Heart right ventricle (tissue), 16 donors: ENCODE measurements at regions not wholly inside any gene's neighbourhood (a gene's known extent, or its start where the extent isn't known, plus 50 kb on each side); places are given as distances from the start of the nearest gene placed in this dataset.

Source experiments
- ATAC-seq, 8 donors: fragments of 200-7000 bp; cut with Tn5 transposase; one replicate each; pipeline ENCODE4 v1.9.1; 2020; ENCODE audit warnings: mild to moderate bottlenecking in 8 of 8, moderate library complexity in 8 of 8, moderate number of reproducible peaks in 1 of 8
- DNase-seq, 2 donors: peaks; one replicate each; pipeline ENCODE4 v3.0.0-alpha.2; 2020
- H3K27ac ChIP-seq, 10 donors: fragments of 200-600 bp; sonication (generic) in 2 of 10; one replicate each; pipeline versions ENCODE4 v1.5.0 to v1.8.0; 2020 to 2022; ENCODE audit warnings: mild to moderate bottlenecking in 3 of 10
- H3K27me3 ChIP-seq, 7 donors: fragments of 200-600 bp; one replicate each; pipeline ENCODE4 v1.8.0; 2021 to 2022; ENCODE audit warnings: mild to moderate bottlenecking in 2 of 7
- H3K36me3 ChIP-seq, 9 donors: fragments of 200-600 bp; sonication (generic) in 1 of 9; one replicate each; pipeline versions ENCODE4 v1.5.0 to v1.8.0; 2020 to 2022; ENCODE audit warnings: mild to moderate bottlenecking in 2 of 9
- H3K4me1 ChIP-seq, 9 donors: fragments of 200-600 bp; sonication (generic) in 1 of 9; one replicate each; pipeline versions ENCODE4 v1.5.0 to v1.8.0; 2020 to 2022; ENCODE audit warnings: mild to moderate bottlenecking in 4 of 9
- H3K4me3 ChIP-seq, 10 donors: fragments of 200-600 bp; sonication (generic) in 2 of 10; one replicate each; pipeline versions ENCODE4 v1.5.0 to v1.8.0; 2020 to 2022; ENCODE audit warnings: mild to moderate bottlenecking in 7 of 10, moderate library complexity in 2 of 10
- H3K9me3 ChIP-seq, 11 donors: fragments of 200-600 bp in 10 of 11; sonication (generic) in 2 of 11; one replicate each; pipeline versions ENCODE4 v1.5.0 to v1.8.0; 2013 to 2022; ENCODE audit warnings: mild to moderate bottlenecking in 2 of 11, control low read depth in 1 of 11, moderate library complexity in 1 of 11
- WGBS, 2 donors: extraction: QIAGEN DNeasy Blood & Tissue Kit; methylation state at CpG; one replicate each; pipeline ENCODE4 v1.1.7; 2013; ENCODE audit warnings: inconsistent platforms in 1 of 2; 5-methylcytosine and 5-hydroxymethylcytosine counted together
- intact Hi-C, 10 donors: fragments of 100-400 bp; cut with DNase I; formaldehyde crosslinking; loops; one replicate each; pipeline versions ENCODE4 v1.11.1 to v1.14.2; 2022
- TF ChIP-seq, protein P1 (sequence below), 9 donors: fragments of 200-600 bp; sonication (generic) in 2 of 9; IDR thresholded peaks; one replicate each; pipeline versions ENCODE4 v1.5.0 to v1.8.0; 2021 to 2022; ENCODE audit warnings: antibody characterized with exemption in 9 of 9, mild to moderate bottlenecking in 5 of 9, moderate library complexity in 1 of 9
- donor health status: Arrhythmogenic right ventricular cardiomyopathy.
- donor health status: ischemic (EF 13 %, LVEDD 7.1; RV severe dilation, severe dysfunction).
- donor health status: healthy with polysubstance abuse.
- donor health status: DM: no; HTN: yes; CAD: no.
- donor health status: DM: no; HTN: no; CAD: no.
- donor health status: ischemic (EF 25% LVEDD 6.9; RV normal size, moderate dysfunction).
- donor health status: ischemic (EF 25% LVEDD 5.7; RV mildly dilated, moderate dysfunction).
- donor health status: healthy.
- donor health status: DM: yes; HTN: yes; CAD: no.
- donor health status: Ischemic cardiomyopathy.
- donor health status: ischemic (EF 35%, LVEDD 5.7; RV mildly dilated, moderate dysfunction).
- donor health status: nonischemic (EF 11% LVEDD 7.7; RV severe dilation, severe dysfunction).
- donor health status: DM: yes; HTN: yes; CAD: no.
- donor health status: PGD.
- donor health status: ischemic (EF 29% LVEDD 5.4; RV normal size, mild dysfunction).
- donor health status: nonischemic (EF 23%, LVEDD 6.1; RV moderate dilation, normal function).

DNA sequence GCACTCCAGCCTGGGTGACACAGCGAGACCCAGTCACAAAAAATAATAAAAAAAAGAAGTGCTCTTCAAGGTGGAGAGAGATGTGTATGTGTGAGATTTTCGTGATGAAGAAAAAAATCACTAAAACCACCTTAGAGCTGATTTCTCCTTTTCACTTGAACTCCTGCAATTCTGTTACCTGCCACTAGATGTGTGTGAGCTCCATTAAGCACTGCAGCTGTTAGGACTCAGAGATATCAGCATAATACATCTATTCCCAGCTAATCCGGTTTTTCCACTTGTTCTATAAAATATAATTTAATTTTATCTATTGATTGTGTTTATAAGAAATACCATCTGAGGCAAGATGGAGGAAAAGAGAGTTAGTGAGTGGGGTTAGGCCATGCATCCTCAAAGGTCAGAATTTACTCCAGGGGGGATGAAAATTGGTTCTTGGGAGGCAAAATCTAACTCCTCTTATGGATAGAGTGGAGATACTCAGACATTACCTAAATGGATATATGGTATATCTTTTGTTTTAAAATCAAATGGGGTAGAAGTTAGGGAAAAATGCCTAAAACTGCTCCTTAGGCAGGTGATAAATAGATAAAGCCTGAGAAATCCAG lies 152.7 kb downstream of the IL20RB start:
- Histone ChIP-seq H3K9me3 (no peaks in the 10 kb centered on the region), H3K4me1 (peaks cover 0 to 4% (median 0%) of the 10 kb centered on the region in 9 donors), H3K27me3 (peaks cover 0 to 46% (median 34%) of the 10 kb centered on the region in 7 donors), H3K4me3 (no peak overlapping the region), H3K36me3 (no peaks in the 10 kb centered on the region), H3K27ac (no peak overlapping the region)
- DNase-seq (no peak), ATAC-seq (no peak)
- 30 to 32% methylated on average over 3 of the region's 3 CpGs for WGBS, 2 donors
- intact Hi-C loops = no loop called here
- TF ChIP-seq, protein P1, sequence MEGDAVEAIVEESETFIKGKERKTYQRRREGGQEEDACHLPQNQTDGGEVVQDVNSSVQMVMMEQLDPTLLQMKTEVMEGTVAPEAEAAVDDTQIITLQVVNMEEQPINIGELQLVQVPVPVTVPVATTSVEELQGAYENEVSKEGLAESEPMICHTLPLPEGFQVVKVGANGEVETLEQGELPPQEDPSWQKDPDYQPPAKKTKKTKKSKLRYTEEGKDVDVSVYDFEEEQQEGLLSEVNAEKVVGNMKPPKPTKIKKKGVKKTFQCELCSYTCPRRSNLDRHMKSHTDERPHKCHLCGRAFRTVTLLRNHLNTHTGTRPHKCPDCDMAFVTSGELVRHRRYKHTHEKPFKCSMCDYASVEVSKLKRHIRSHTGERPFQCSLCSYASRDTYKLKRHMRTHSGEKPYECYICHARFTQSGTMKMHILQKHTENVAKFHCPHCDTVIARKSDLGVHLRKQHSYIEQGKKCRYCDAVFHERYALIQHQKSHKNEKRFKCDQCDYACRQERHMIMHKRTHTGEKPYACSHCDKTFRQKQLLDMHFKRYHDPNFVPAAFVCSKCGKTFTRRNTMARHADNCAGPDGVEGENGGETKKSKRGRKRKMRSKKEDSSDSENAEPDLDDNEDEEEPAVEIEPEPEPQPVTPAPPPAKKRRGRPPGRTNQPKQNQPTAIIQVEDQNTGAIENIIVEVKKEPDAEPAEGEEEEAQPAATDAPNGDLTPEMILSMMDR (IDR thresholded peaks at IDR 0.05) = peak; percentile 34 to 73 (median 67)

- intact Hi-C loops = no loop called here
- 77 to 79% methylated on average over 8 of the region's 8 CpGs for WGBS, 2 donors
- no peak overlapping the region for H3K4me3 ChIP-seq
Measured at GRCh38 chr3:137111497-137111896, 153.7 kb downstream of the IL20RB start.

GRCh38 chr3:137116619-137117018 lies 158.8 kb downstream of the IL20RB start:
- no peak overlapping the region for H3K27ac ChIP-seq
- TF ChIP-seq, protein P1 (IDR thresholded peaks at IDR 0.05) = no peak
- ATAC-seq (no peak), DNase-seq (no peak)
- no peaks in the 10 kb centered on the region for H3K36me3 ChIP-seq
- H3K9me3 ChIP-seq = no peaks in the 10 kb centered on the region
- H3K4me3 ChIP-seq = no peak overlapping the region
- peaks cover 0 to 30% (median 6%) of the 10 kb centered on the region in 7 donors for H3K27me3 ChIP-seq
- intact Hi-C loops = no loop called here
- no peaks in the 10 kb centered on the region for H3K4me1 ChIP-seq

More at GRCh38 chr3:137111497-137111896, 153.7 kb downstream of the IL20RB start:
- no peak for ATAC-seq
- TF ChIP-seq, protein P1 (IDR thresholded peaks at IDR 0.05) = no peak
- DNase-seq = no peak
- no peaks in the 10 kb centered on the region for H3K9me3 ChIP-seq
- no peaks in the 10 kb centered on the region for H3K36me3 ChIP-seq
- no peaks in the 10 kb centered on the region for H3K4me1 ChIP-seq
- peaks cover 0 to 36% (median 28%) of the 10 kb centered on the region in 7 donors for H3K27me3 ChIP-seq
- no peak overlapping the region for H3K27ac ChIP-seq

- peak in 1 of 8 donors; percentile 27 for ATAC-seq
- H3K36me3 ChIP-seq = no peaks in the 10 kb centered on the region
- no peaks in the 10 kb centered on the region for H3K4me1 ChIP-seq
- TF ChIP-seq, protein P1 (IDR thresholded peaks at IDR 0.05) = peak in 8 of 9 donors; percentile 19 to 60 (median 54)
- no peaks in the 10 kb centered on the region for H3K9me3 ChIP-seq
- intact Hi-C loops = no loop called here
- H3K27ac ChIP-seq = no peak overlapping the region
- WGBS, 2 donors = 38 to 39% methylated on average over 3 of the region's 3 CpGs
- peaks cover 0 to 43% (median 6%) of the 10 kb centered on the region in 7 donors for H3K27me3 ChIP-seq
- no peak overlapping the region for H3K4me3 ChIP-seq
- no peak for DNase-seq
Measured at GRCh38 chr3:137121704-137122314, 164.0 kb downstream of the IL20RB start.
